Adrenal gland (tissue), 9 donors: ENCODE measurements at regions not wholly inside any gene's neighbourhood (a gene's known extent, or its start where the extent isn't known, plus 50 kb on each side); places are given as distances from the start of the nearest gene placed in this dataset.

ENCODE experiments used
- DNase-seq, 7 donors: peaks; one replicate each; pipeline ENCODE4 v3.0.0-alpha.2; 2019 to 2020
- H3K27ac ChIP-seq, 5 donors: fragments of 200-600 bp; sonication (generic) in 4 of 5; 1 replicate in 3 of 5; 2 replicates in 2 of 5; pipeline versions ENCODE4 v1.5.1 to v1.8.0; 2016 to 2020; ENCODE audit warnings: mild to moderate bottlenecking in 1 of 5
- H3K27me3 ChIP-seq: fragments of 200-600 bp; 2 replicates; pipeline ENCODE4 v1.8.0; 2021
- H3K36me3 ChIP-seq, 2 donors: fragments of 200-600 bp; replicated peaks in 1 of 2; 1 replicate in 1 of 2; 2 replicates in 1 of 2; pipeline versions ENCODE4 v1.5.1 to v1.8.0; 2018 to 2022
- H3K4me1 ChIP-seq, 2 donors: fragments of 200-600 bp; replicated peaks in 1 of 2; 1 replicate in 1 of 2; 2 replicates in 1 of 2; pipeline versions ENCODE4 v1.5.1 to v1.8.0; 2018 to 2021
- H3K4me3 ChIP-seq, 4 donors: fragments of 200-600 bp; sonication (generic) in 3 of 4; one replicate each; pipeline ENCODE4 v1.5.1; 2016 to 2018
- H3K9me3 ChIP-seq, 3 donors: fragments of 200-600 bp; sonication (generic) in 1 of 3; replicated peaks in 1 of 3; 1 replicate in 2 of 3; 2 replicates in 1 of 3; pipeline versions ENCODE4 v1.5.1 to v1.8.0; 2016 to 2021
- CTCF ChIP-seq, 6 experiments: fragments of 450-650 bp in 4 of 6; fragments of 200-600 bp in 2 of 6; sonication (generic) in 1 of 6; IDR thresholded peaks; 1 replicate in 5 of 6; 2 replicates in 1 of 6; pipeline versions ENCODE4 v1.5.1 to v1.8.0; 2016 to 2021; ENCODE audit warnings: antibody characterized with exemption in 6 of 6, mild to moderate bottlenecking in 2 of 6, moderate library complexity in 1 of 6
- POLR2A ChIP-seq, 2 donors: fragments of 450-650 bp; IDR thresholded peaks; one replicate each; pipeline ENCODE4 v1.6.1; 2017; ENCODE audit warnings: antibody characterized with exemption in 2 of 2, mild to moderate bottlenecking in 2 of 2, moderate library complexity in 1 of 2
- WGBS, 4 donors: extraction: QIAGEN DNeasy Blood & Tissue Kit in 2 of 4; methylation state at CpG; one replicate each; pipeline versions ENCODE4 v1.1.5 to v1.1.7; 2013 to 2017; 5-methylcytosine and 5-hydroxymethylcytosine counted together
- intact Hi-C, 2 donors: fragments of 100-400 bp; cut with DNase I; formaldehyde crosslinking; loops; one replicate each; pipeline versions ENCODE4 v1.14.1 to v1.15.0; 2022 to 2023
- donor health status: healthy with polysubstance abuse.
- donor health status: Bipolar disorder and iron deficiency.
- donor health status: DM: yes; HTN: yes; CAD: no.
- donor health status: DM: no; HTN: no; CAD: no.
- donor health status: DM: no; HTN: no; CAD: no.

- DNase-seq: no peak
- 87 to 88% methylated on average over 4 of the region's 4 CpGs; no CpG with 5 or more reads in 2 of the 4 donors for WGBS, 4 donors
- no peaks in the 10 kb centered on the region for H3K36me3 ChIP-seq
- TF ChIP-seq POLR2A (IDR thresholded peaks at IDR 0.05) (no peak), CTCF (IDR thresholded peaks at IDR 0.05) (no peak)
- H3K4me3 ChIP-seq: no peak overlapping the region
- no peaks in the 10 kb centered on the region for H3K9me3 ChIP-seq
- no peaks in the 10 kb centered on the region for H3K27me3 ChIP-seq
- intact Hi-C loops: no loop called here
- no peak overlapping the region for H3K27ac ChIP-seq
- H3K4me1 ChIP-seq: peaks cover 0 to 6% of the 10 kb centered on the region in 2 donors
These were observed 83.5 kb upstream of the HIVEP3 start for GRCh38 chr1:42002220-42002619.

- 74 to 98% (median 94%) methylated on average over 3 of the region's 3 CpGs for WGBS, 4 donors
- H3K4me3 ChIP-seq: no peak overlapping the region
- intact Hi-C loops: no loop called here
These were observed 82.0 kb upstream of the HIVEP3 start for GRCh38 chr1:42000766-42001165.

GRCh38 chr1:41999884-42000283 lies 81.2 kb upstream of the HIVEP3 start:
- intact Hi-C loops: no loop called here
- Histone ChIP-seq H3K4me3 (no peak overlapping the region), H3K4me1 (no peaks in the 10 kb centered on the region), H3K36me3 (no peaks in the 10 kb centered on the region), H3K27ac (no peak overlapping the region), H3K9me3 (no peaks in the 10 kb centered on the region), H3K27me3 (no peaks in the 10 kb centered on the region)
- no peak for TF ChIP-seq POLR2A (IDR thresholded peaks at IDR 0.05)
- TF ChIP-seq CTCF (IDR thresholded peaks at IDR 0.05): no peak
- DNase-seq: no peak

More at GRCh38 chr1:42000766-42001165, 82.0 kb upstream of the HIVEP3 start:
- no peaks in the 10 kb centered on the region for H3K4me1 ChIP-seq
- H3K9me3 ChIP-seq: no peaks in the 10 kb centered on the region
- no peaks in the 10 kb centered on the region for H3K36me3 ChIP-seq
- no peak for TF ChIP-seq POLR2A (IDR thresholded peaks at IDR 0.05)
- H3K27me3 ChIP-seq: no peaks in the 10 kb centered on the region
- DNase-seq: no peak
- H3K27ac ChIP-seq: no peak overlapping the region

- Histone ChIP-seq H3K4me1 (no peaks in the 10 kb centered on the region), H3K36me3 (no peaks in the 10 kb centered on the region), H3K27ac (no peak overlapping the region), H3K4me3 (no peak overlapping the region), H3K27me3 (no peaks in the 10 kb centered on the region), H3K9me3 (no peaks in the 10 kb centered on the region)
- TF ChIP-seq POLR2A (IDR thresholded peaks at IDR 0.05): no peak
- TF ChIP-seq CTCF (IDR thresholded peaks at IDR 0.05): no peak
- no peak for DNase-seq
- intact Hi-C loops: no loop called here
These were observed 79.5 kb upstream of the HIVEP3 start for GRCh38 chr1:41998250-41998649.

- H3K36me3 ChIP-seq: no peaks in the 10 kb centered on the region
- whole genome bisulfite sequencing, 4 donors: 87 to 92% (median 89%) methylated on average over 5 of the region's 5 CpGs
- DNase-seq: no peak
- intact Hi-C loops: no loop called here
- TF ChIP-seq CTCF (IDR thresholded peaks at IDR 0.05) (no peak), POLR2A (IDR thresholded peaks at IDR 0.05) (no peak)
- H3K4me1 ChIP-seq: no peaks in the 10 kb centered on the region
- no peaks in the 10 kb centered on the region for H3K27me3 ChIP-seq
- H3K9me3 ChIP-seq: no peaks in the 10 kb centered on the region
- no peak overlapping the region for H3K4me3 ChIP-seq
- no peak overlapping the region for H3K27ac ChIP-seq
These were observed 78.4 kb upstream of the HIVEP3 start for GRCh38 chr1:41997153-41997552.
